Left cardiac atrium (tissue), 4 donors: ENCODE measurements at regions not wholly inside any gene's neighbourhood (a gene's known extent, or its start where the extent isn't known, plus 50 kb on each side); places are given as distances from the start of the nearest gene placed in this dataset.

Source experiments
- ATAC-seq, 2 donors: fragments of 200-7000 bp; cut with Tn5 transposase; one replicate each; pipeline ENCODE4 v1.9.1; 2020; ENCODE audit warnings: mild to moderate bottlenecking in 2 of 2, moderate library complexity in 2 of 2
- DNase-seq: peaks from one replicate; pipeline ENCODE4 v3.0.0-alpha.2; 2020
- intact Hi-C, 2 donors: fragments of 100-400 bp; cut with DNase I; formaldehyde crosslinking; loops; one replicate each; pipeline versions ENCODE4 v1.14.1 to v1.15.1; 2022 to 2023
- donor health status: DM: no; HTN: yes; CAD: no.
- donor health status: DM: no; HTN: yes; CAD: no; lungs with severe emphysema.
- donor health status: DM: yes; HTN: yes; CAD: no.
- donor health status: Dilated cardiomyopathy.

GRCh38 chr7:31445686-31446355 is 68.1 kb upstream of the ITPRID1 start:
- DNase-seq (no peak), ATAC-seq (no peak)
- intact Hi-C loops = loop anchor here (10.0 kb wide), 1 partner anchor 289 kb away; no protein-coding TSS in a partner anchor

GRCh38 chr7:31448649-31449048 is 65.2 kb upstream of the ITPRID1 start:
- no peak for ATAC-seq
- no peak for DNase-seq
- intact Hi-C loops = loop anchor here (10.0 kb wide), 1 partner anchor 286 kb away; no protein-coding TSS in a partner anchor

- intact Hi-C loops = no loop called here
- DNase-seq = no peak
- no peak for ATAC-seq
These were observed 58.0 kb upstream of the ITPRID1 start for GRCh38 chr7:31455844-31456243.

GRCh38 chr7:31456646-31457368 is 57.1 kb upstream of the ITPRID1 start:
- intact Hi-C loops = no loop called here
- no peak for ATAC-seq

GRCh38 chr7:31457551-31457950 is 56.3 kb upstream of the ITPRID1 start:
- ATAC-seq = no peak
- no peak for DNase-seq
- intact Hi-C loops = no loop called here

More at GRCh38 chr7:31456646-31457368, 57.1 kb upstream of the ITPRID1 start:
- no peak for DNase-seq

GRCh38 chr7:31458203-31458602 is 55.7 kb upstream of the ITPRID1 start:
- intact Hi-C loops = no loop called here
- DNase-seq (no peak), ATAC-seq (no peak)

- intact Hi-C loops = no loop called here
- DNase-seq (no peak), ATAC-seq (no peak)
These were observed 51.3 kb upstream of the ITPRID1 start for GRCh38 chr7:31462636-31463035.
